H4 (cell line): ENCODE measurements at regions not wholly inside any gene's neighbourhood (a gene's known extent, or its start where the extent isn't known, plus 50 kb on each side); places are given as distances from the start of the nearest gene placed in this dataset.

Source experiments
- DNase-seq: peaks from one replicate; pipeline ENCODE4 v3.0.0-alpha.2; 2015; ENCODE audit warnings: low spot score

DNA sequence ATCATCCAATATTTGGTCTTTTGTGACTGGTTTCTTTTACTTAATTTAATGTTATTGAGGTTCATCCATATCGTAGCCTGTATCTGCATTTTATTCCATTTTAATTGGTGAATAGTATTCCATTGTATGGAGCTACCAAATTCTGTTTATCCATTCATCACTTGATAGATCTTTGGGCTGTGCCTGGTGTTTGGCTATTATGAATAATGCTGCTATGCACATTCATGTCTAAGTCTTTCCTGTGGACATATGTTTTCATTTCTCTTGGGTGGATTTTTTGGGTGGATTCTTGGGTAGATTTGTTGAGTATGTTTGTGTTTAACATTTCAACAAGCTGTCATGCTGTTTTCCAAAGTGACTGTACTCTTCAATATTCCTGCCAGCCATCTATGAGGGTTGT lies 52.5 kb upstream of the NEDD4L start:
- DNase-seq, result no peak

DNA sequence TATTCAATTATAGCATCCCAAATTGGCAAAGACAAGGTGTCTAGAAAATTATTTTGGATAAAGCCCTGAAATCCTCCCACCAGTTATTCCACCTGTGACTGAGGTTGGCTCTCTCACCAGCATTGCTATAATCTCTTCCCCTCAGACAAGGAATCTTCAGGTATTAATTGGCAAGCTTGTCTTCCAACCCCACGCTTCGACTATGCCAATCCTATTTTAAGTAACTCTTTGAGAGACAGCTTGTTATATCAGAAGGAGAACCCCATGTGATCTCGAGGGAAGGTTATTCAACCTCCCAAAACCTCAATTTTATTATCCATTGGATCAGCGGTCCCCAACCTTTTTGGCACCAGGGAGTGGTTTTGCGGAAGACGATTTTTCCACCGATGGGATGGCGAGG lies 54.5 kb upstream of the NEDD4L start:
- no peak for DNase-seq

DNA sequence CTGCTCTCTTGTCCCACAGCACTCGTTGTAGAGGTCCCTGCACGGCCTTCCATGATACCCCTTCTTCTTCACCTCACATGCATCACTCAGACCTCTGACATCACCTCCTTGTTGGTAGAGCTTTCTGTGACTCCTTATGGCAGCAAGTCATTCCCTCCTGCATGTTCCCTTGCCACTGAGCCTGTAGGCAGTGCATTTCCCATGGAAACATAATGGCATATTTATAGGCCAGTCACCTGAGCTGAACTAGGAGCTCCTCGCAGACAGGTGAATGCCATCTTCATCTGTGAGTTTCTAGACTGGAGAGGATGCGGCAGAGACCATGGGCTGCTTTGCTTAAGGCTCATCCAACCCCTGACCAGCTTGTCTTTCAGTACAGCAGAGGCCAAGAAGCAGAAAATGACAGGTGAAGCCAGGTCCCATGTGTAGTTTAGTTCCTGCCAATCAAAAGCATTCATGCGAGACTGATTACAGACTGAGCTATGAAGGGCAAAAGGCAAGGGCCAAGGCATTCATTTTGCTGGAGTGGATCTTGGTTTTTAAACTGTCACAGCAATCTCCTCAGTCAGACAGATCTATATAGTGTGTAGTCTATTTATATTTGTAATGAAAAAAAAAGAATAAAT lies 59.4 kb upstream of the NEDD4L start:
- DNase-seq, result no peak

DNA sequence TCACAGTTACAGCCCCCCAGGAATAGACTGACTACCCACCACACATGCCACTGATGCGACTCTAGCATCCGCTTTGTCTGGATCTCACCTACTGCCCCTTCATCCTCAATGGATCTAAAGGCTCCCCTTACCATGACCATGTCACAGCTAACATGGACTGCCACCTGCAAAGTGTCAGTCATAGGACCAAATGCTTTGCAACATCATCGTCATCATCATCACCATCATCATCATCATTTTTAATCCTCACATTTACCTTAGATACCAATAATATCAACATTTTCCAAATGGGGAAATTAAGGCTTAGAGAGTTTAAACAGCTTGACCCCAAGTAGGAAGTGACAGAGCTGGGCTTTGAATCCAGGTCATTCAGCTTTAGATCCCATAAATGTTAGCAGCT lies 60.1 kb upstream of the NEDD4L start:
- no peak for DNase-seq

DNA sequence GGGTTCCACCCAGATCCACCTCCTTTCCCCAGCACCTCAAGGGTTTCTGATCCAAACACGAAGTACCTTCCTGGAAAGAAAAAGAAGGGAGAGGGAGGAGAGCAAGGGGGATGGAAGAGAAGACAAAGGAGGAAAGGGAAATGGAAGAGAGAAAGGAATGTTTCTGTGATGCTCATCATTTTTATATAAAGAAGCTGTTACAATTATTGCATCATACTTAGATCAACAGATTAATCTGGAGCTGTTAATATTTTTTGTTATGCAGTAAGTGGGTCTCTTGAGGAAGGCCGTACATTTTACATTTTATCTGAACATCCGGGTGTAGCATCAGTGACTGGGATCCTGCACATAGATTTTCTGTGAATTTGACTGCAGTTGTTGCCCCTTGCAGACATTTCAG lies 60.6 kb upstream of the NEDD4L start:
- no peak for DNase-seq

DNA sequence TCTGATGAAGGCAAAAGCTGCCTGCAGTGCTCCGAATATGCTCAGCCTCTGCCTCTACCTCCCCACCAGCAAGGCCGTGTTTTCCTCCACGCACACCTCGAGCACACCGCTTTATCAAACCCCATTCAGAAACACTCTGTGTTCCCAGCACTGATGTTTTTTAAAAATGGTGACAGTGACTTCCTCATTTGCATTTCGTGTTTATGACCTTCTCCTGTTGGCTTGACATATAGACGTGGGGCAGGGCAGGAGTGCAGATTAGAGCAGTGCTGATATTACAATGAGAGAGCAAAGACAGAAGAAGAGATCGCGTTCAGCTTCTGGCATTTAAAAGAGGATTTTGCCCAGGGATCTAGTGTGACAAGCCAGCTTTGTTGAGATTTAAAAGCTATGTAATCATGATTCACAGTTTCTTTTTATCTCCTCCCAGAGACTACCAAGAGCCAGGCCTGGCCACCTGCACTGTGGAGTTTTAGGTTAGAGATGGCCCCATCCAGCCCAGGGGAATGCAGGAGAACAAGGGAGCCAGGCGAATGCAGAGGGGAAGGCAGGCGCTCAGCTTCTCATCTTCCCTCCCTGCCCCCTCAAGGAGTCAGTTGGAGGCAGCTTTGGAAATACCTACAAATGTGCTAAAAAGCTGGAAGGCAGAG lies 61.5 kb upstream of the NEDD4L start:
- DNase-seq, result no peak

DNA sequence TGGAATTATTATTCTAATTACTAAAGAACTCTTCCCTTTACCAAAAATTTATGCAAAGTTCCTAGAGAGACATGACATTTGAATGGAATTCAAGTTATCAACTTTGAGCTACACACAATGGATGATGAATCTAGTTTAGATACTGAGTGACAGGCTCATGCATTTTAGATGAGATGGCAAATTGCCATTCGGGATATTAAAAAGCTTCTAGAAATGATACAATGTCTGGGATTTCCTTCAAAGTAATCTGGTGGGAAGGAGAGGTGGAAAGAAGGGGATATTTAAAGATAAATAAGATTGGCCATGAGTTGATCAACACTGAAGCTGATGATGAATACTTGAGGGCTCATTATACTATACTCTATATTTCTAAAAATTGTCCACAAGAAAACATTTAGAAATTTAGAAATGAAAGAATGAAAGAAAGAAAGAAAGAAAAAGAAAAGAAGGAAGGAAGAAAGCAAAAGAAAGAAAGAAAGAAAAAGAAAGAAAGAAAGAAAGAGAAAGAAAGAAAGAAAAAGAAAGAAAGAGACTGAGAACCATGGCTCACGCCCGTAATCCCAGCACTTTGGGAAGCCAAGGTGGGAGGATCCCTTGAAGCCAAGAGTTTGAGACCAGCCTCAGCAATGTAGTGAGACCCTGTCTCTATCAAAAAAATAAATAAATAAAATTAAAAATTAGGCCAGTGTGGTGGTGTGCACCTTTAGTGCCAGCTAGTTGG lies 62.6 kb upstream of the NEDD4L start:
- no peak for DNase-seq

DNA sequence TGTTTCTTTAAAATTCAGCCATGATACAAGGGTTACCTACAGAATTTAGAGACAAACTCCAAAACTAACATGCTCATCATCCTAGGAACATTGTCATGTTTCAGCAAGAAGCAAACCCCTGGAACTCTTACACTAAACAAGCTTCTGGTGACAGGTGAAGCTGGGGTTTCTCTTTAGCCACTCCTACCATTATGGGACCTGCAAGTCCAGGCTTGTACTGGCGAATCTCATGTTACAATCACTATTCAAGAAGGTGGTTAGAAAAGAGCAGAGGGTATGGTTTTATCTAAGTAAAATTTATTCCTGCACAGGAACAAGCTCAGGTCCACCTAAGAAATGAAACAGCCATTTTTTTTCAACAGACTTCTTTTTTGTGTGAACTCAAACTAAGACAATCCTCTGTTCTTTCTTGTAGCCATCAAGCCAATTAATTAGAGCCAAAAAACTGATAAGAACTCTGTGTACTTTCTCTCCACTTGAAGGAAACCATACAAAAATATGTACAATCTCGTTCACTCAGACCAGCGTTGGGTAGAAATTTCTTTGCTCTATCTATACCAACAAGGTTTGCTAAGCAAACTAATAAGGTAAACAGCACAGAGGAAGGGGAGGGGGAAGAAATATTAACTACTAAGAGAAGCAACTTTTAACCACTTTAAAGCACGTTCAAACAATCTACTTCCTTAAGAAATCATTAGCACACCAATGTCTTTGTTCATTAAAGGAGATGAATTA lies 63.3 kb upstream of the NEDD4L start:
- DNase-seq, result no peak

DNA sequence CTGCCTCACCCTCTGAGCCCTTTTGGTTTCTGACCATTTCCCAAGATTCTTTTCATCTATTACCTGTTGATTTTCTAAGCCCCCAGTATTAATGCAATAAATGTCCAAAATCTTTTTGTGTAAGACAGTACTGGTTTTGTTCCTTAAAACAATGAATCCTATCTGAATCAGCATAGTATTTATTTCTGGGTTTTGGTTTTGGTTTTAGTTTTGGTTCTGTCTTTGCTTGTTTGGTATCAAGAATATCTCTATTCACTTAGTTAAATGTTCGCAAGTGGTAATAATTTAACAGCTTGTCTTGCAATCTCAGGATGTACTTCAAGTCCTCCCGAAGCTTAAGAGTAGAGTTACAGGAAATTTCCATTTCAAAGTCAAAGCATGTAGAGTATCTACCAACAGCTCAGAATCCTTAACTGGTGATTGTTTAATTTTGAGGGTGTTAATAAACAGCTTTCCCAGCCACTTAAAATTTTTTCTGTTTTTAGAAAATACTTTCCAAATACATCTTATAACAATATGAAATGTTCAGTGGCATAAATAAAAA lies 67.7 kb upstream of the NEDD4L start:
- no peak for DNase-seq

DNA sequence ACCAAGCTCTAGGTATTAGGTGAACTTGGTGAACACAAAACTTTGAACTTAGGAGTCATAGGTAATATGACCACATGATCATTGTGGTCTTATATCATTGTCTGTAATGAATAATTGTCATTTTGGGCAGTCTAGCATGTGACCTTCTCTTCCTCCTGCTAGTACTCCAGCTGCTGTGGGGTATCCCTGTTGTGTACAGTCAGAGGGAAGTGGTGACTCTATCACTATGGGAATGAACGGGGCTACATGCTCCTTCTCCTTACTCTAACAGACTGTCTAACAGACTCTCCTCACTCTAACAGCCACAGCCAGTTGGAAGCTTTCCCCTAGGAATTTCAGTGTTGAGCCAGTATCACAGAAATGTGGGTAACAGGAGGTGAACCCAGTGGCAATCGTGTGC lies 68.2 kb upstream of the NEDD4L start:
- DNase-seq, result no peak

DNA sequence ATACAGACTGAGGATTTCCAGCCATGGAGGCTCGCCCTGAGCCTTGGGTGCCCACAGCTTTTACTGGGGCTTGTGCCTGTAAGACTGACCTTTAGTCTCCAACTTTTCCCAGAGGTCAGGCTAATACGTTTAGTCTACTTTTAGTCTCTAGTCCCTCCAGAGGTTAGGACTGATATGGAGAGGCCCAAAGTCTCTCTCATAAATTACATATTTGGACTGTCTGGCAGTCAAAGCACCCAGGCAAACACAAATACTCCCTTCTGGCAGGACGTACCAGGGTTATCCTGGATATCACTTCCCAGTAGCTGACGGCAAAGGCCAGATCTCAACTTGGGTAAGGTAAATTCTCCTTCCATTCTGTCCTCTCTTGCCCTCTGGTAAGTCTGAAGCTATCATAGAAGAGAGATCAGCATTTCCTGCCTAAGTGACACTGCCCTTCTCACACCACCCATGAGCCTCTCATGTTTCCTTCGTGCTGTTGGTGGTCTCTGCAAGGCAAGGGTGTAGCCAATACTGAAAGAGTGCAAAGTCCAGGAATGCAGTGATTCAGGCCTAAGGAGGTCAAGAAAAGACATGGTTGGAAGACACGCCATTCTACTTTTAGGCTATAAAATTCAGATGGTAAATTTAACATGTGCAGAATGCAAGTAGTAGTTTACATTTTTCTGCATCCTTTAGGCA lies 69.3 kb upstream of the NEDD4L start:
- no peak for DNase-seq

DNA sequence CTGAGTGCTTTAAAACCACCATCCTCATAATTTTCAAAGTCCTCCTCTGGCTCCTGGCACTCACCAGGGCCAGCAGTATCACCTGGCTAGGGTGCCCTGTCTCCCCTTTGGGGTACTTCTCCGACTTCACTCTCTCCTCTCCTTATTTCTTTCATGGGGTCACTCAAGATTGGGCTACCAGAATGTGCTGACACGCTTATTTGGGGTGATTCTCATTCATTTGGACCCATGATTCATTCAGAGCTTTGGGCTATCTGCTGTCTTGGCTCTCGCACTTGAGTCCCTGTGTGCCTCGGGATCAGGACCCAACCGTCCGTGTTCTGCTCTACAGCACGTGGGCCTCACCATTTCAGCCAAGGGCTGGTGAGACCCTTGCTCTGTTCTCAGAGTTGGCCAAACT lies 70.1 kb upstream of the NEDD4L start:
- no peak for DNase-seq

DNA sequence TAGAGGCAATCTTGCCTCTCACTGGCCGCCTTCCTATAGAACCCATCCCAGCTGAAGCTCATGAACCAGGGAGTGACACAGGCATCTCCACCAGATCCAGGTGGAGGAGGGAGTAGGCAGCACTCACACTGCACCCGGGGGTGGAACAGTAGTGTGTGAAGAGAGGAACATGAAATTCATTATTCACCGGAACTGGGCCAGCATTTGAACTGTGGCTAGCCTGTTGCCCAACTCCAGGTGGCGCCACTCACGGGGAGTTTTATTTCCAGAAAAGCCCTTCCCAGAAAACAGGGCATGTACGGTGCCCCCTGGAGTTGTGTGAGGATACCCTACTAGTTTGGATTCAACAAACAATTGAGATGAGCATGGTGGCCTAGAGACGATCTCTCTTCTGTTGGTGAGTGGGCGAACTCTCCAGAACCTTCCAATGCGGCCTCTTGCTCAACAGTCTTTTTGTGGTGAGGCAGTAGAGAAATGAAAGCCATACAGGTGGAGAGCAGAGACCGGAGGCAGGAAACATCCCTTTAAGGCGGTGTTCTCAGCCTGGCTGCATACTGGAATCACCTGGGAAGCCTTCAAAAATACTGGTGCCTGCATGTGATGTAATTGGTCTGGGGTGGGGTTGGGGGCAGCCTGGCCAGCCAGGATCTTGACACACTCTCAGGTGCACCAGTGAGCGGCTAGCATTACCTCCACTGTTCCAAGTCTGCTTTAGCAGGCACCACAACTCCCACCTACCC lies 73.5 kb upstream of the NEDD4L start:
- peak; percentile 17 for DNase-seq

DNA sequence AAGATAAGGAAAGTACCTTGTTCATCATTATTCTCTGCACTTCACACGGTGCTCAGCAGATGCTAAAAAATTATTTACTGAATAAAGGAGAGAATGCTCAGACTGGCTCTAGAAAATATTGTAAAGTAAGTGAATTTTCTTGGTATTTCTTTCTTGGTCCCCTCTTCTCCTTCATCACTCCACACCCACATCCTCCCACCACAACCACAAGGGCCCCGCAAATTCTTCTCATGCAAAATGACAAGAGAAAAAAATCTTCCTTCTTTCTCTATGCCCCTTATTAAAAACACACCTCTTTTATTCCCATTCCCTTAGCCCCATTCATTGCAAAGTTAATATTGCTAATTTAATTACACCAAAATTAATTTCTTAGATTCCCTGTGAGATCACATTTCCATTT lies 74.2 kb upstream of the NEDD4L start:
- DNase-seq, result no peak

DNA sequence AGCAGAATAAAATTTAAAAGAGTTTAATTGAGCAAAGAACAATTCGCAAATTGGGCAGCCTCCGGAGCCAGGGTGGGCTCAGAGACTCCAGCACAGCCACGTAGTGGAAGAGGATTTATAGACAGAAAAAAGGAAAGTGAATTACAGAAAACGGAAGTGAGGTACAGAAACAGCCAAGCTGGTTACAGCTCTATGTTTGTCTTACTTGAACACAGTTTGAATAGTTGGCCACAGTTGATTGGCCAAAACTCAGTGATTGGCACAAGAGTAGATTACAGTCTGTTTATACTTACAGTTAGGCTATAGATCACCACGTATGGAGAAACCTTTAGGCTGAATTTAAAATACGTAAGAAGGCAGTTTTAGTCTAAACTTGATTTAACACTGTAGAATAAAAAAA lies 78.8 kb upstream of the NEDD4L start:
- DNase-seq, result no peak

DNA sequence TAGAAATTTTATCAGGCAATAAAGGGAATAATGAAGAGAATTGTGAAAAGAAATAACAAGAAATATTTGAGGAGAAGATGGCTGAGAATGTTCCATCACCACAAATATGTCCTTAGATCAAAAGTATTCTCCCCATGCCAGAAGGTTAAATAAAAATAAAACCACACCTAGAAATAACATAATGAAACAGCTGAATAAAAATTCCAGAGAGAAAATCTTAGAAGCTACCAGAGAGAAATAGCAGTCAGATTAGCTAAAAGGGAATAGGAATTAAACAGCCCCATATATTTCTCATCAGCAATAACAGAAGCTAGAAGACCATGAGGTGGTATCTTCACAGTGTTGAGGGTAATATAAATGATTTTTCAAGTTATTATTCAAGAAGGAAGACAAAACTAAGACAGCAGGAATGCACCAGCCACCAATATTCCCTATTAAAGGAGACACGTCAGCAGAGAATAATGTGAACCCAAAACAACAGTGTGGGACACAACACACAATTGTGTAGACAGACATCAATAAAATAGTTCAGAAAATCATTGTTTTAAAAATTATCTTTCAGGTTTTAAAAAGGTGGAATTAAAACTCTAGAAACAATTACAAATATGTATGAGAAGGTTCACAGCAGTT lies 82.0 kb upstream of the NEDD4L start:
- DNase-seq, result no peak

DNA sequence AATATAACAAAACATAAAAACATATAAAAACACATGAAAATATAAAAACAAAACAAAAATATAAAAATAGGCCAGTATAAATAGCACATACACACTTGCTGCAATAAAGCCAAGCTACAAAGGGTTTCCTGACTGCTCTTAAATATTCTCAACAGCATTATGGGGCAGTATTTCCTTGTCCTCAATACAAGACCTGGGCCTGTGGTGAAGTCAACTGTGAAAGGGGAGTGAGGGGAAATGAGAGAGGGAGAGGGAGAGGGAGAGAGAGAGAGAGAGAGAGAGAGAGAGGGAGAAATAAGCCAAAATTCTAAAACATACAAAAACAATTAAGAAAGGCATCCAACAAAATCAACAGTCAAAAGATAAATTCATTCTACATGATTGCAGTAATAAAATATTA lies 82.6 kb upstream of the NEDD4L start:
- DNase-seq, result no peak

DNA sequence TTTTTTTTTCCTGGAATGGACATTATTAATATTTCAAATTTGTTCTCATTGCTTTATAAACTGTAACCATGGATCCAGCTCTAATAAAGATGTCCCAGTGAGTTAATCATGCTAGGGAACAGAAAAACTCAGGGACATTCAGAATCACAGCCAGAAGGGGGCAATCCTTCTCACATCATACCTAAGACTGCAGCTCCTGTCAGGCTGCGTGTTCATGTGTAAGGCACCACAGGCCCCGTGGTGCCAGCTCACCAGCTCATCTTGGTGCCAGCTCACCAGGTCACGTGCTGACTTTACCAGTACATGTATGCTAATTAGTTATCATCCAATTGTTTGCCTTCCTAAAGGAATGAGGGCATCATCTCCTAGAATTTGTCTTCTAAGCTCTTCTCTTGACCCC lies 84.7 kb upstream of the NEDD4L start:
- DNase-seq, result peak; percentile 81

DNA sequence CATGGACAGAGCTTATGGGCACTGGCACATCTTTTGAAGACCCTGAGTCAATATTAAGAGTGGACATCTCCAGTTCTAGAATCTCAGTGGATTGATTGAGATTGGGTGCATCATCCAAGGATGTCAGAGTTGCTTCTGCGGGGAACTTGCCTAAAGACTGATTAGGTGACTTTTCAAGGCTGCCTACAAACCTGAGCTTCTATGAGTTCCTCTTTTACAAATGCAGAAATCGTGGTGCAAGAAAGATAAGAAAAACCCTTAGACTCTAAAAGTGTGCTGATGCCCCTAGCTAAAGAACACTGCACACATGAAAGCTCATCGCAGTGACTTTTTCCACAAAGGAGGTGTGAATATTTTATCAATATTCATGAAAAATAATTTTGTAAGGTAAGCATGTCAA lies 86.8 kb upstream of the NEDD4L start:
- DNase-seq, result no peak

DNA sequence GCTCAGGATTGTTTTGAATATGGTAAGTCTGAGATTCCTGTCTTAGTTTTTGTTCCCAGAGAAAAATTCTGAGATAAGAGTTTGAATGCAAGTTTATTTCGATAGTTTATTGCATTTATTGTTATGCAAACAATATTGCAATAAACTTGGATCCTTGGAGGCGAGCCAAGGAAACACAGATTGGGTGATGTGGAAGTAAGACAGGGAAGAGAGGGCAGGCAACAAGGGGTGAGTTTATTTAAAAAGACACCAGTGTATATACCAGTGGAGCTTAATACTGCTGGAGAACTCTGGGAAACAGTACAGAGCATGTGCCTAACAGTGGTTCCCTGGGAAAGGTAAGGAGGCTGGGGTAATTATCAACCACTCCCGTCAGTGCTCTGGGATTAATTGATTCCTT lies 87.5 kb upstream of the NEDD4L start:
- DNase-seq, result no peak

DNA sequence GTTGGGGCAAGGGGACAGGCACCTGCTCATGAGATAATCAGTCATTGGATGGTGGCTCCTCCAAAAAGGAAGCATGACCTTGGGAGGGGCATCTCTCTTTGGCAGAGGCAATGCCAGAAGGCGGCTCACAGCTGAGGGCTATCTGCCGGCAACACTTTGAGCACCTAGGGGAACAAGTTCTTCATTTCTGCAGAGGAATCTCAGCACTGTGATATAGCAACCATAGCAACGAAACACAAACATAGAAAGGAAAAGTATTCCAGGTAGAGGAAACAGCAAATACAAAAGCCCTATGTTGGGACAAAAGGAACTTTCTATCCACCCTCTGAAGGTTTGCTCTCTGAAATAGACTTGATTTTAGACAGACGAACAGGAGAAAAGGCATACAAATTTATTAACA lies 89.1 kb upstream of the NEDD4L start:
- no peak for DNase-seq
